Ovary (tissue), 7 donors: ENCODE measurements at regions not wholly inside any gene's neighbourhood (a gene's known extent, or its start where the extent isn't known, plus 50 kb on each side); places are given as distances from the start of the nearest gene placed in this dataset.

Experiments used
- DNase-seq, 5 donors: peaks; one replicate each; pipeline ENCODE4 v3.0.0-alpha.2; 2019 to 2020
- H3K27ac ChIP-seq, 2 donors: fragments of 200-600 bp; one replicate each; pipeline versions ENCODE4 v1.5.1 to v1.8.0; 2019 to 2022
- H3K27me3 ChIP-seq: fragments of 200-600 bp; one replicate; pipeline ENCODE4 v1.8.0; 2022
- H3K36me3 ChIP-seq: fragments of 200-600 bp; sonication (generic); one replicate; pipeline ENCODE4 v1.5.1; 2019
- H3K4me1 ChIP-seq: one replicate; pipeline ENCODE4 v1.8.1; 2013; ENCODE audit warnings: mild to moderate bottlenecking, moderate library complexity; ENCODE audit not compliant: insufficient read depth
- H3K4me3 ChIP-seq: fragments of 200-600 bp; sonication (generic); one replicate; pipeline ENCODE4 v1.5.1; 2017
- H3K9me3 ChIP-seq, 2 donors: fragments of 200-600 bp in 1 of 2; sonication (generic) in 1 of 2; one replicate each; pipeline versions ENCODE4 v1.5.1 to v1.8.1; 2013 to 2019; ENCODE audit warnings: mild to moderate bottlenecking in 1 of 2, moderate library complexity in 1 of 2
- EP300 ChIP-seq: sonication (generic); formaldehyde crosslinking; IDR thresholded peaks from one replicate; pipeline ENCODE4 v1.6.1; 2017; ENCODE audit warnings: antibody characterized with exemption
- POLR2A ChIP-seq: fragments of 450-650 bp; IDR thresholded peaks from one replicate; pipeline ENCODE4 v1.6.1; 2017; ENCODE audit warnings: antibody characterized with exemption, mild to moderate bottlenecking, moderate library complexity
- WGBS, 3 donors: extraction: QIAGEN DNeasy Blood & Tissue Kit in 1 of 3; methylation state at CpG; one replicate each; pipeline versions ENCODE4 v1.1.5 to v1.1.7; 2013 to 2017; 5-methylcytosine and 5-hydroxymethylcytosine counted together
- intact Hi-C, 4 donors: fragments of 100-400 bp; cut with DNase I; formaldehyde crosslinking; loops; one replicate each; pipeline versions ENCODE4 v1.11.0 to v1.15.1; 2022 to 2023
- TF ChIP-seq, protein P1 (sequence below), 3 donors: fragments of 450-650 bp in 2 of 3; fragments of 200-600 bp in 1 of 3; IDR thresholded peaks; one replicate each; pipeline versions ENCODE4 v1.5.1 to v1.8.0; 2016 to 2022; ENCODE audit warnings: antibody characterized with exemption in 3 of 3, mild to moderate bottlenecking in 1 of 3
- donor health status: DM: no; HTN: no; CAD: no; lungs with moderate emphysema.
- donor health status: DM: no; HTN: no; CAD: no.
- donor health status: Bipolar disorder and iron deficiency.
- donor health status: DM: no; HTN: no; CAD: no.
- donor health status: DM: yes; HTN: yes; CAD: no.

DNA sequence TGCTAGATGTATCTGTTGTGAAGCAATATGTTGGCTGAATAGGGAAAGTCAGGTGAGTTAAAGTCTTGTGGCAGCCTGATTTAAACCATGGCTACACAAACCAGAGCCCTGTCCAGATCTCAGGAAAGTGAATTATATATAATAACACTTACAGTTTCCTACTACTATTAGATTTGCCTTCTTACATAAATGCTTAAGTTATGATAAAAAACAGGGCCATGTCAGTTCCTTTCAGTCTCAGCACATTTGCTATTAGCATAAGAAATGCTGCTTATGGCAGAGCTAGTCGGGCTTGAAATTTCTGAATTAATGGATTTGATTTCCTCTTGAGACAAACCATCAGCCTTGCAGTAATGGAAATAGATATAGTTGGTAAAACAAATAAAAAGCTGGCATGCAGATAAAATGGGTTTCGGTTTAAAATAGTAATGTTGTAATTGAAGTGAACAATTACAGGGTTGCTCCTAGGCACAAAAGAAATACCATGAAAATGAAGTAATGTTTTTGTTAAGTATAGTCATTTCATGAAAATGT is 664.2 kb upstream of the ZNF608 start:
- no peaks in the 10 kb centered on the region for H3K9me3 ChIP-seq
- intact Hi-C loops, result no loop called here
- 31 to 34% (median 31%) methylated on average over 2 of the region's 2 CpGs for WGBS, 3 donors
- no peak overlapping the region for H3K27ac ChIP-seq
- TF ChIP-seq EP300 (no peak), POLR2A (no peak)
- TF ChIP-seq, protein P1, sequence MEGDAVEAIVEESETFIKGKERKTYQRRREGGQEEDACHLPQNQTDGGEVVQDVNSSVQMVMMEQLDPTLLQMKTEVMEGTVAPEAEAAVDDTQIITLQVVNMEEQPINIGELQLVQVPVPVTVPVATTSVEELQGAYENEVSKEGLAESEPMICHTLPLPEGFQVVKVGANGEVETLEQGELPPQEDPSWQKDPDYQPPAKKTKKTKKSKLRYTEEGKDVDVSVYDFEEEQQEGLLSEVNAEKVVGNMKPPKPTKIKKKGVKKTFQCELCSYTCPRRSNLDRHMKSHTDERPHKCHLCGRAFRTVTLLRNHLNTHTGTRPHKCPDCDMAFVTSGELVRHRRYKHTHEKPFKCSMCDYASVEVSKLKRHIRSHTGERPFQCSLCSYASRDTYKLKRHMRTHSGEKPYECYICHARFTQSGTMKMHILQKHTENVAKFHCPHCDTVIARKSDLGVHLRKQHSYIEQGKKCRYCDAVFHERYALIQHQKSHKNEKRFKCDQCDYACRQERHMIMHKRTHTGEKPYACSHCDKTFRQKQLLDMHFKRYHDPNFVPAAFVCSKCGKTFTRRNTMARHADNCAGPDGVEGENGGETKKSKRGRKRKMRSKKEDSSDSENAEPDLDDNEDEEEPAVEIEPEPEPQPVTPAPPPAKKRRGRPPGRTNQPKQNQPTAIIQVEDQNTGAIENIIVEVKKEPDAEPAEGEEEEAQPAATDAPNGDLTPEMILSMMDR (IDR thresholded peaks at IDR 0.05), result no peak
- H3K4me1 ChIP-seq, result peaks cover 6% of the 10 kb centered on the region
- H3K27me3 ChIP-seq, result no peaks in the 10 kb centered on the region
- H3K4me3 ChIP-seq, result no peak overlapping the region
- H3K36me3 ChIP-seq, result no peaks in the 10 kb centered on the region
- no peak for DNase-seq

DNA sequence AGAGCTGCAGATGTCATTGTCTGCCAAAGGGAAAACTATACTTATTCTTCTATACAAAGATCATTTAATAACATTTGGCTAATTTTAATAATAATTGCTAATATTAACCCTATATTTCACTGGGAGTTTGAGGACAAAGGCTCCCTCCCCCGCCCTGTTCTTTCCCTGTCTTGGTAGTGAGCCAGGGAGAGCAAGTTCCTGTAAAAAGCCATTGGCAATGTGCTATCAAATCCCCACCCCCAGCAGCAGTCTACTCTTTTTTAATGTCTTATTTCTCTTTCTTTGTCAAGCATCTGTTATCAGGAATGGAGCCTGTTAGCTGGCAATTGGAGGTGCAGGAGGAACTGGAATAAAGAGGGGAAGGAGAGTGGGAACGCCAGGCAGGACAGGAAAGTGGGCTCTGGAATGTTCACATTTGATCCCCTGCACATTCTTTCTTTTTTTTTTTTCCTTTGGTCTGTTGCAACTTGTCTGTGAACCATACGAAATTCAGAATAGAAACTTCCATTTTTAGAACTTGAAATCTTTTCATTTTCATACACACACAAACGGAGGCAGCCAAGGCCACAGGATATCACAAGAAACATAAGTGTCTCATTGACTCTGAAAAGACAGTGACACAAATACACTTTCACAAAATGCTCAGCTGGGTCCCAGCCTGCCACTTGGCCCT is 664.8 kb upstream of the ZNF608 start:
- peak overlapping the region in 1 of 2 donors; percentile 52 for H3K27ac ChIP-seq
- TF ChIP-seq EP300 (no peak), POLR2A (no peak)
- TF ChIP-seq, protein P1 (IDR thresholded peaks at IDR 0.05), result no peak
- H3K36me3 ChIP-seq, result no peaks in the 10 kb centered on the region
- intact Hi-C loops, result no loop called here
- H3K4me1 ChIP-seq, result peaks cover 6% of the 10 kb centered on the region
- WGBS, 3 donors, result 6 to 12% (median 10%) methylated on average over 4 of the region's 4 CpGs
- no peaks in the 10 kb centered on the region for H3K27me3 ChIP-seq
- H3K9me3 ChIP-seq, result no peaks in the 10 kb centered on the region
- peak in 3 of 5 donors; percentile 14 to 29 (median 16) for DNase-seq
- H3K4me3 ChIP-seq, result peak overlapping the region; percentile 16

DNA sequence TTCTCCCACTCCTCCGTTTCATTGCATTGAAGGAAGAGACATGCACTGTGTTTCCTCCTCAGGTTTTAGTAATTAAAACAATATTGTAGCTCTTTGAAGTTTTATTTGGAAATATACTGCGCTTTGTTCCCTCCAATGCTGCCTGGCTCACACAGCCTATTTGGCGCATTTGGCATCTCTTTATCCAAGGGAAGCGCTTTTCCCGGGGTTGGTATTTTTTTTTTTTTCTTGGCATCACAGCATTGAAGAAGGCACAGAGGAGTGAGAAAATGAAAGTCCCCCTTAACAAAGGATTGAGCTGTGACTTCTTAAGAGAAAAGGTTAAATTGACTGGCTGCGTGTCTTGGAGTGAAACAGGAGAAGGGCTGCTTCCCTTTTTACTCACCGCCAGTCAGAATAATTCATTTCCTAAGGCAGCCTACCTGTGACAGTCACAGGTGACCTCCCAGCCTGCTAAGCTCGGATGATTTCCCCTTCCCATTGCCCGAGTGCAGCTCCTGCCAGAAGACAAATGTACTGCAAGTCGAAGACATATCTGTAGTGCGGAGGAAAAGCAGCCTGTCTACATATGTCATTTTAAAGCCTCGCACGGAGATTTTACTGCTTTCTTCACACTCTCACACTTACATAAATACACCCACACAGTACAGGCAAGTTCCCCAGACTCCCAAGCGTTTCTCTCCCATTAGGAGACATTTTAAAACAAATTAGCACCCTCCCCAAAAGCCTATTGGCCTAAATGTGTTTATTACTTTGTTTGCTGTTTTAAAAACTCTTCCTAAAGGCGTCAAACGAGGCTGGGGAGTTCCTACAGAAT is 665.5 kb upstream of the ZNF608 start:
- WGBS, 3 donors, result 18 to 22% (median 18%) methylated on average over 16 of the region's 16 CpGs
- H3K36me3 ChIP-seq, result no peaks in the 10 kb centered on the region
- TF ChIP-seq, protein P1 (IDR thresholded peaks at IDR 0.05), result no peak
- no peak for TF ChIP-seq POLR2A
- TF ChIP-seq EP300, result no peak
- H3K9me3 ChIP-seq, result no peaks in the 10 kb centered on the region
- intact Hi-C loops, result no loop called here
- peak in 1 of 5 donors; percentile 10 for DNase-seq
- peak overlapping the region in 1 of 2 donors; percentile 52 for H3K27ac ChIP-seq
- no peaks in the 10 kb centered on the region for H3K27me3 ChIP-seq
- H3K4me1 ChIP-seq, result peaks cover 6% of the 10 kb centered on the region
- peak overlapping the region; percentile 16 for H3K4me3 ChIP-seq

DNA sequence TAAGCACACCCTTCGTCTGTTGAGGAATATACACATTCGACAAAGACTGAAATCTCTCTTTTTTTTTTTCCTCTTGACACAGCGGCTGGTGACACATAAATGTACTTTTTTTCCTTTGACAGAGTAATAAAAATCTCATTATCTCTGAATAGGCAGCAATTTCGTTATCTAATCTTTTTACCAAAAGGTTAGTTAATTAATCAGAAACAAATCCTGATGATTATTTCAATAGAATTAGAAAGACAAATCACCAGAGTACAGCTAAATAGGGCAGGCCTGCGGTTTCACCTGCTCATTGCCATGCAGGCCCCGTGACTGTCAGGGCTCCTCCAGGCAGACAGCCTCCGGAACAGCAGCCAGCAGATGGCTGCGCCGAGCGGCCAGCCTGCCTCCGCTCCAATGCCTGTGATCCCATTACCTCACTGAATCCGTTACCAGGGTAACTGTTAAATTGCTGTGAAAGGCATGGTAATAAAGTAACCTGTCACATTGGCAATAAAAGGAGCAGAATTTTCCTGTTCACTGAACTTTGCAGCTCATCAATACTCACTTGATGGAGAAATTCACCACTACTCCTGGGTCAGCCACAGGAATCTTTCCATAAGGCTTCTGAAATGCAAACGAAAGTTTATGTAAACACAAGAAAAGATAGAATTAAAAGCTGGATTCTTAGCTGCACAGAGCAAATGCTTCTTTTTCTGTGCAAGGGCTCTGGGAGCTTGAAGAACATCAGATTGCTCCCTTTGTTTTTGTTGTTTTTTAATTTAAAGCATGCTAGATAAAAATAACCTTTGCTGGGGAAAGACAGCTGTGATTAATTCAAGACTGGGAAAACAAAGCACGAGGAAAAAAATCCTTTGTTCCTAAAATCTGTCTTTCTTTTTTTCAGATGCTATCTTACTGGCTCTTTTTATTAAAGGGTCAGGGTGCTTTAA is 666.4 kb upstream of the ZNF608 start:
- Histone ChIP-seq H3K27ac (peak overlapping the region in 1 of 2 donors; percentile 52), H3K4me1 (peaks cover 6% of the 10 kb centered on the region), H3K9me3 (no peaks in the 10 kb centered on the region), H3K27me3 (no peaks in the 10 kb centered on the region), H3K4me3 (no peak overlapping the region), H3K36me3 (no peaks in the 10 kb centered on the region)
- peak; percentile 50 to 69 (median 58) for DNase-seq
- WGBS, 3 donors, result 24 to 26% (median 25%) methylated on average over 14 of the region's 14 CpGs
- intact Hi-C loops, result no loop called here
- TF ChIP-seq, protein P1 (IDR thresholded peaks at IDR 0.05), result no peak
- TF ChIP-seq POLR2A (no peak), EP300 (no peak)
